ENCODE measurements at regions not wholly inside any gene's neighbourhood (a gene's known extent, or its start where the extent isn't known, plus 50 kb on each side); places are given as distances from the start of the nearest gene placed in this dataset.
"Not testable (repeated sequence)": the region's sequence is repeated elsewhere in the genome, so short reads cannot be mapped to it uniquely, and the experiment has no call there.

GRCh38 chr2:82752396-82752795, 1706.7 kb downstream of the SUCLG1 start:
- CTCF ChIA-PET: no interaction called here
- H3K27me3 Mint-ChIP-seq: no peaks in the 10 kb centered on the region
- no peak overlapping the region for H3K4me3 Mint-ChIP-seq
- H3K9me3 Mint-ChIP-seq (ENCODE audit: low read depth): peaks cover 25% of the 10 kb centered on the region
- no peak overlapping the region for H3K27ac Mint-ChIP-seq
- no peaks in the 10 kb centered on the region for H3K36me3 Mint-ChIP-seq
- DNase-seq (no peak), ATAC-seq (no peak)
- H3K4me1 Mint-ChIP-seq: no peaks in the 10 kb centered on the region

DNA sequence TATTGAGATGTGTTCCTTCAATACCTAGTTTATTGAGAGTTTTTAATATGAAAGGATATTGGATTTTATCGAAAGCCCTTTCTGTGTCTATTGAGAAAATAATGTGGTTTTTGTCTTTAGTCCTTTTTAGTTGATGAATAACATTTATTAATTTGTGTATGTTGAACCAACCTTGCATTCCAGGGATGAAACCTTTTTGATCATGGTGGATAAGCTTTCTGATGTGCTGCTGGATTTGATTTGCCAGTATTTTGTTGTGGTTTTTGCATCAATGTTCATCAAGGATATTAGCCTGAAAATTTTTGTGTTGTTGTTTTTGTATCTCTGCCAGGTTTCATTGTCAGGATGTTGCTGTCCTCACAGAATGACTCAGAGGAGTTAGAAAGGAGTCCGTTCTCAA, 1710.4 kb downstream of the SUCLG1 start:
- H3K4me1 Mint-ChIP-seq: no peaks in the 10 kb centered on the region
- no peaks in the 10 kb centered on the region for H3K27me3 Mint-ChIP-seq
- CTCF ChIA-PET: no interaction called here
- ATAC-seq: no peak
- no peak overlapping the region for H3K27ac Mint-ChIP-seq
- H3K4me3 Mint-ChIP-seq: no peak overlapping the region
- peaks cover 22% of the 10 kb centered on the region for H3K9me3 Mint-ChIP-seq (ENCODE audit: low read depth)
- no peak for DNase-seq
- H3K36me3 Mint-ChIP-seq: no peaks in the 10 kb centered on the region

- no peaks in the 10 kb centered on the region for H3K4me1 Mint-ChIP-seq
- H3K27me3 Mint-ChIP-seq: no peaks in the 10 kb centered on the region
- CTCF ChIA-PET: no interaction called here
- ATAC-seq (no peak), DNase-seq (no peak)
- no peak overlapping the region for H3K4me3 Mint-ChIP-seq
- no peaks in the 10 kb centered on the region for H3K36me3 Mint-ChIP-seq
- peaks cover 5% of the 10 kb centered on the region for H3K9me3 Mint-ChIP-seq (ENCODE audit: low read depth)
- no peak overlapping the region for H3K27ac Mint-ChIP-seq
Measured at GRCh38 chr2:82740527-82740926, 1718.6 kb downstream of the SUCLG1 start.

GRCh38 chr2:82737965-82738364, 1721.1 kb downstream of the SUCLG1 start:
- H3K27me3 Mint-ChIP-seq; H3K9me3 Mint-ChIP-seq (ENCODE audit: low read depth); CTCF ChIA-PET; H3K4me3 Mint-ChIP-seq; H3K36me3 Mint-ChIP-seq; H3K27ac Mint-ChIP-seq; H3K4me1 Mint-ChIP-seq; DNase-seq; ATAC-seq: not testable (repeated sequence)

DNA sequence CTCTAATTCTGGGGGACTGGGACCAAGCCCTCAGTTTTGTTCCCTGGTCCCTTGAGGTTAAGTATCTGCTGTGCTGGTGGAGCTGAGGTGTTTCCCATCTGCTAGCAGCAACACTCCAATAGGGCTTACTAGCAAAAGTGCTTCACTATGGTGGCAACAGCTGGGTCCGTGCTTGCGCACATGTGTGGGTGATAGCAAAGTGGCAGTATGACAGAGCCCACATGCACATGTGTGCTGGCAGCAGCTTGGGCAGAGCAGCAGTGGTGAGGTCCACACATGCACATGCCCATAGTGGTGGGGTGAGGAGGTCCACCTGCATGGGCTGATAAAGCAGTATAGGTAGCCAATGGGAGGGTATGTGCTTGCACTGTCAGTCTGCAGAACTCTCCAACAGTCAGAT, 1723.7 kb downstream of the SUCLG1 start:
- Mint-ChIP-seq H3K9me3 (ENCODE audit: low read depth) (peaks cover 5% of the 10 kb centered on the region), H3K4me3 (no peak overlapping the region), H3K36me3 (no peaks in the 10 kb centered on the region), H3K27ac (no peak overlapping the region), H3K4me1 (no peaks in the 10 kb centered on the region), H3K27me3 (no peaks in the 10 kb centered on the region)
- DNase-seq (no peak), ATAC-seq (no peak)
- CTCF ChIA-PET: no interaction called here

- ATAC-seq: no peak
- Mint-ChIP-seq H3K36me3 (no peaks in the 10 kb centered on the region), H3K4me1 (no peaks in the 10 kb centered on the region), H3K27me3 (no peaks in the 10 kb centered on the region), H3K9me3 (ENCODE audit: low read depth) (peaks cover 8% of the 10 kb centered on the region), H3K4me3 (no peak overlapping the region), H3K27ac (no peak overlapping the region)
- CTCF ChIA-PET: no interaction called here
- DNase-seq: no peak
Measured at GRCh38 chr2:82731824-82732223, 1727.3 kb downstream of the SUCLG1 start.

DNA sequence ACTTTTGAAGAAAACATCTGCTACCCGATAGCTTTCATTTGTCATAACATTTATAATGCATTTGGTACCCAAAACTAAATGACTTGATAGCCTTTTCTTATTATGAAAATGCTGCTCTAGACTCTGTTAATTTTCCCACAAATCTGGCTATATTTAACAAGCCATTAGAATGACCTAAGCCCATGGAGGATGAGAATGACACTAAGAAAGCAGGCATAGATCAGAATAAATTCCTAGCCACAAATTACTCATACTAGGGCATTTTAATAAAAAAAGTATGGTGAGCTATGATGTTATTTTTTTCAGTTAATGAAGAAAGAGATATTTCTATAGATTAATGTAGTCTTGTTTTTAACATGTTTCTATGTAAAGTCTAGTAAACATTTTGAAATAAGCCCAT, 1728.3 kb downstream of the SUCLG1 start:
- no peaks in the 10 kb centered on the region for H3K4me1 Mint-ChIP-seq
- H3K27me3 Mint-ChIP-seq: no peaks in the 10 kb centered on the region
- H3K36me3 Mint-ChIP-seq: no peaks in the 10 kb centered on the region
- CTCF ChIA-PET: no interaction called here
- no peak overlapping the region for H3K27ac Mint-ChIP-seq
- ATAC-seq (no peak), DNase-seq (no peak)
- peaks cover 7% of the 10 kb centered on the region for H3K9me3 Mint-ChIP-seq (ENCODE audit: low read depth)
- H3K4me3 Mint-ChIP-seq: no peak overlapping the region

GRCh38 chr2:82728090-82728489, 1731.0 kb downstream of the SUCLG1 start:
- no peak for DNase-seq
- ATAC-seq: no peak
- Mint-ChIP-seq H3K9me3 (ENCODE audit: low read depth) (peaks cover 11% of the 10 kb centered on the region), H3K4me1 (no peaks in the 10 kb centered on the region), H3K27ac (no peak overlapping the region), H3K27me3 (no peaks in the 10 kb centered on the region), H3K4me3 (no peak overlapping the region), H3K36me3 (no peaks in the 10 kb centered on the region)
- CTCF ChIA-PET: no interaction called here

DNA sequence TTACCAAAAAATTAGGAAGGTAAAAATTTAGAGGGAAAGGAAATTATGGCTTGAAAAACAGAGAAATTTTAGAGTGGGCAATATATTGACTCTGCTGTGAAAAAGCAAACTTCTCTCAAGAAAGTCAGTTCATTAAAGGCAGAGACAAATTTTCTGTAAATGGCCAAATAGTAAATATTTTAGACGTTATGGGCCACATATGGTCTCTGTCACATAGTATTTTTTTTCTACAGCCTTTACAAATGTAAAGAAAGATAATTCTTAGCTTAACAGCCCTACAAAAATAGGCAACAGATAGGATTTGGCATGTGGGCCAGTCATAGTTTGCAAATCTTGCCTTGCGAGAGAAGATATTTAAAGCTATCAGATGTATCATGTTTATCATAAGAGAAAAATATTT, 1750.4 kb downstream of the SUCLG1 start:
- H3K4me1 Mint-ChIP-seq: no peaks in the 10 kb centered on the region
- no peak overlapping the region for H3K27ac Mint-ChIP-seq
- ATAC-seq (no peak), DNase-seq (no peak)
- H3K36me3 Mint-ChIP-seq: no peaks in the 10 kb centered on the region
- no peaks in the 10 kb centered on the region for H3K27me3 Mint-ChIP-seq
- CTCF ChIA-PET: no interaction called here
- H3K9me3 Mint-ChIP-seq (ENCODE audit: low read depth): no peaks in the 10 kb centered on the region
- no peak overlapping the region for H3K4me3 Mint-ChIP-seq

- CTCF ChIA-PET: no interaction called here
- Mint-ChIP-seq H3K4me3 (no peak overlapping the region), H3K27me3 (no peaks in the 10 kb centered on the region), H3K9me3 (ENCODE audit: low read depth) (peaks cover 7% of the 10 kb centered on the region), H3K27ac (no peak overlapping the region), H3K4me1 (no peaks in the 10 kb centered on the region), H3K36me3 (no peaks in the 10 kb centered on the region)
- DNase-seq: no peak
- ATAC-seq: no peak
Measured at GRCh38 chr2:82697231-82697630, 1761.8 kb downstream of the SUCLG1 start.

DNA sequence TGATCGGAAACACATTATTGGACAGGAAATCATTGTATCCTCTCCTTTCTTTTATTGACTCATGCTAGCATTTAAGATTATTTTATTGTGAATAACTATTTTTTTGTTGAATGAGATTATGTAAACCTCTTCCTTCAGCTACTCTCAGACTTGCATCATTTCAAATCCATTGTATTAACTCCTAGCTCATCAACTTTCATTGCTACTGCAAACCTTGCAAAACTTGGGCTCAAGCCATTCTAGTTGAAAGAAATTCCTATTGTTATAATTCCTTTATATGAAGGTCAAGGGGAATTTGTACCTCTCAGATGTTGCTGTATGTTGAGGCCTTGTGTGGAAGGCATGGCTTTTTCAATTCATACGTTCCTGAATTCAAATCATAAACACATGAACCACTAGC, 1764.6 kb downstream of the SUCLG1 start:
- DNase-seq: no peak
- H3K9me3 Mint-ChIP-seq (ENCODE audit: low read depth): peaks cover 4% of the 10 kb centered on the region
- H3K27ac Mint-ChIP-seq: no peak overlapping the region
- H3K36me3 Mint-ChIP-seq: no peaks in the 10 kb centered on the region
- no peaks in the 10 kb centered on the region for H3K27me3 Mint-ChIP-seq
- CTCF ChIA-PET: no interaction called here
- H3K4me3 Mint-ChIP-seq: no peak overlapping the region
- no peaks in the 10 kb centered on the region for H3K4me1 Mint-ChIP-seq
- no peak for ATAC-seq

- Mint-ChIP-seq H3K36me3 (no peaks in the 10 kb centered on the region), H3K27me3 (no peaks in the 10 kb centered on the region), H3K4me3 (no peak overlapping the region), H3K9me3 (ENCODE audit: low read depth) (peaks cover 6% of the 10 kb centered on the region), H3K27ac (no peak overlapping the region), H3K4me1 (no peaks in the 10 kb centered on the region)
- CTCF ChIA-PET: no interaction called here
- DNase-seq (no peak), ATAC-seq (no peak)
Measured at GRCh38 chr2:82690757-82691411, 1768.2 kb downstream of the SUCLG1 start.

GRCh38 chr2:82675186-82675585, 1783.9 kb downstream of the SUCLG1 start:
- Mint-ChIP-seq H3K4me3 (no peak overlapping the region), H3K27me3 (no peaks in the 10 kb centered on the region)

DNA sequence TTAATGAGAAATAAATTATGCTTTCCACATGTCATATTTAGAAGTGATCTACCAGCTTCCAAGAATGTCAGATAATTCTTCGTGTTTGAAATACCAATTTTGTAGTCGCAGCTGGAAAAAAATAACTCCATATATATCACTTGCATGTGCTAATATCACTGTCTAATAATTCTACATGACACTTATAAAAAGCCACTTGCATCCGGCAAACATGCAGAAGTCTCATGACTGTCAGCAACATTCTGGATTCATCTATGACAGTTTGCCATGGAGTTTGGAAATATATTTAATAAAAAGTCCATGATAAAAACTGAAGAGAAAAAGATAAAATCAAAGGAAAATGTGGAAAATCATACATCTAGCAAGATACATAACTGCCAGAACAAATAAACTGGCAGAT, 1784.4 kb downstream of the SUCLG1 start:
- Mint-ChIP-seq H3K36me3 (no peaks in the 10 kb centered on the region), H3K27ac (no peak overlapping the region), H3K27me3 (no peaks in the 10 kb centered on the region), H3K4me1 (no peaks in the 10 kb centered on the region), H3K9me3 (ENCODE audit: low read depth) (peaks cover 9% of the 10 kb centered on the region), H3K4me3 (no peak overlapping the region)
- ATAC-seq (no peak), DNase-seq (no peak)
- CTCF ChIA-PET: no interaction called here

More at GRCh38 chr2:82675186-82675585, 1783.9 kb downstream of the SUCLG1 start:
- Mint-ChIP-seq H3K27ac (no peak overlapping the region), H3K9me3 (ENCODE audit: low read depth) (peaks cover 9% of the 10 kb centered on the region), H3K36me3 (no peaks in the 10 kb centered on the region), H3K4me1 (no peaks in the 10 kb centered on the region)
- DNase-seq (no peak), ATAC-seq (no peak)
- CTCF ChIA-PET: no interaction called here

- H3K4me3 Mint-ChIP-seq: no peak overlapping the region
- no peaks in the 10 kb centered on the region for H3K36me3 Mint-ChIP-seq
- no peak for ATAC-seq
- H3K4me1 Mint-ChIP-seq: no peaks in the 10 kb centered on the region
- no peak for DNase-seq
- H3K9me3 Mint-ChIP-seq (ENCODE audit: low read depth): peaks cover 5% of the 10 kb centered on the region
- H3K27ac Mint-ChIP-seq: no peak overlapping the region
- H3K27me3 Mint-ChIP-seq: no peaks in the 10 kb centered on the region
- CTCF ChIA-PET: no interaction called here
Measured at GRCh38 chr2:82667491-82667890, 1791.6 kb downstream of the SUCLG1 start.

All from activated CD8-positive, alpha-beta memory T cell treated with anti-CD3 and anti-CD28 coated beads, Interleukin-2, amount 10 ng/mL, durations not matched to agents 7 days and 5 days (primary cell).